ENCODE measurements at regions not wholly inside any gene's neighbourhood (a gene's known extent, or its start where the extent isn't known, plus 50 kb on each side); places are given as distances from the start of the nearest gene placed in this dataset.

DNA sequence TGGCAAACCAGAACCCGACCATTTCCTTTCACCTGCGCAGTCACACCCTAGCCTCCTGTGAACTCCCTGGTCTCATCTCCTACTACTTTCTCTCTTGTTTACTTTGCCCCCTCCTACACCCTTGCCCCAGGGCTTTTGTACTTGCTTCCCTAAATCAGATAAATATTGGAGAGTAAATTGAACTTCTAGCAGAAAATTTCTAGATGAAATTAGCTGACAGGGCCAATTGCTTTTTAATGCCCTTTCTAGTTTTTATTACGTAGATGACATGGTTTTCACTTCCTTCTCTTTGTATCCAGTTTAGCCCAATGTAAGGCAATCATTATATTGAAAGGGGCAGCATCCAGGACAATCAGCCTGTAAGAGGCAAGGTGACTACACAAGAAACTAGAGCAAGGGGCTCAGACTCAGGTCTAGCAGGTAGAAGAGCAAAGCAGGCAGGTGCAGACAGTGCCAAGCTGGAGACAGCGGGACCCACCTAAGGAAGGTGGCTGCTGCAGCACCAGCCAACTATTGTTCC lies 56.2 kb upstream of the TOPAZ1 start:
- H3K9ac ChIP-seq (ENCODE audit: low read length), result no peak overlapping the region
- peaks cover 33% of the 10 kb centered on the region for H3K27me3 Mint-ChIP-seq
- no peaks in the 10 kb centered on the region for H4K20me1 ChIP-seq (ENCODE audit: control insufficient read depth, insufficient read depth, low read length, poor library complexity, severe bottlenecking)
- H3K27ac ChIP-seq (ENCODE audit: low read length in 2 of 2), result no peak overlapping the region
- H3K79me2 ChIP-seq (ENCODE audit: control insufficient read depth, insufficient read depth, low read length), result no peaks in the 10 kb centered on the region
- no peak overlapping the region for H2AFZ ChIP-seq (ENCODE audit: insufficient read depth, low read depth, low read length, poor library complexity, severe bottlenecking)
- H3K4me3 ChIP-seq (ENCODE audit: control extremely low read depth in 1 of 5, extremely low read depth in 1 of 5, insufficient read depth in 1 of 5, low read depth in 2 of 5, low read length in 4 of 5), result no peak overlapping the region
- peaks cover 0 to 6% (median 2%) of the 10 kb centered on the region in 4 experiments for H3K27me3 ChIP-seq (replicated peaks in 1 of 4; ENCODE audit: control extremely low read depth in 1 of 4, control insufficient read depth in 3 of 4, insufficient read depth in 4 of 4, low read length in 3 of 4)
- H3K27ac Mint-ChIP-seq, result no peak overlapping the region
- intact Hi-C loops (cut with micrococcal nuclease), result no loop called here
- ChIA-PET CTCF (no interaction called here), POLR2A (no interaction called here)
- H3K9me3 Mint-ChIP-seq (ENCODE audit: insufficient read depth), result no peaks in the 10 kb centered on the region
- no peaks in the 10 kb centered on the region for H3K9me3 ChIP-seq (ENCODE audit: control extremely low read depth in 1 of 3, control insufficient read depth in 2 of 3, insufficient read depth in 1 of 3, low read length in 2 of 3)
- ATAC-seq (ENCODE audit: low read depth) (no peak), DNase-seq (no peak)
- H3K4me3 Mint-ChIP-seq, result no peak overlapping the region
- peaks cover 7% of the 10 kb centered on the region for H3K4me1 Mint-ChIP-seq
- WGBS (ENCODE audit: insufficient coverage), result 100% methylated on average over 1 of the region's 4 CpGs
- no peaks in the 10 kb centered on the region for H3K36me3 ChIP-seq (replicated peaks in 1 of 2; ENCODE audit: control extremely low read depth in 1 of 2, control insufficient read depth in 1 of 2, extremely low read depth in 1 of 2, insufficient read depth in 2 of 2, low read length in 1 of 2)
- TF ChIP-seq, protein P1, sequence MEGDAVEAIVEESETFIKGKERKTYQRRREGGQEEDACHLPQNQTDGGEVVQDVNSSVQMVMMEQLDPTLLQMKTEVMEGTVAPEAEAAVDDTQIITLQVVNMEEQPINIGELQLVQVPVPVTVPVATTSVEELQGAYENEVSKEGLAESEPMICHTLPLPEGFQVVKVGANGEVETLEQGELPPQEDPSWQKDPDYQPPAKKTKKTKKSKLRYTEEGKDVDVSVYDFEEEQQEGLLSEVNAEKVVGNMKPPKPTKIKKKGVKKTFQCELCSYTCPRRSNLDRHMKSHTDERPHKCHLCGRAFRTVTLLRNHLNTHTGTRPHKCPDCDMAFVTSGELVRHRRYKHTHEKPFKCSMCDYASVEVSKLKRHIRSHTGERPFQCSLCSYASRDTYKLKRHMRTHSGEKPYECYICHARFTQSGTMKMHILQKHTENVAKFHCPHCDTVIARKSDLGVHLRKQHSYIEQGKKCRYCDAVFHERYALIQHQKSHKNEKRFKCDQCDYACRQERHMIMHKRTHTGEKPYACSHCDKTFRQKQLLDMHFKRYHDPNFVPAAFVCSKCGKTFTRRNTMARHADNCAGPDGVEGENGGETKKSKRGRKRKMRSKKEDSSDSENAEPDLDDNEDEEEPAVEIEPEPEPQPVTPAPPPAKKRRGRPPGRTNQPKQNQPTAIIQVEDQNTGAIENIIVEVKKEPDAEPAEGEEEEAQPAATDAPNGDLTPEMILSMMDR (IDR thresholded peaks at IDR 0.05), result no peak
- TF ChIP-seq EZH2 (IDR thresholded peaks at IDR 0.05; ENCODE audit: borderline replicate concordance, insufficient read depth, low read depth, low read length, poor library complexity, severe bottlenecking), result no peak
- peaks cover 4 to 5% of the 10 kb centered on the region in 2 donors for H3K4me1 ChIP-seq (ENCODE audit: control insufficient read depth in 2 of 2, insufficient read depth in 2 of 2, low read length in 2 of 2)
- H3K4me2 ChIP-seq (replicated peaks; ENCODE audit: low read depth, low read length, poor library complexity, severe bottlenecking), result no peak overlapping the region

DNA sequence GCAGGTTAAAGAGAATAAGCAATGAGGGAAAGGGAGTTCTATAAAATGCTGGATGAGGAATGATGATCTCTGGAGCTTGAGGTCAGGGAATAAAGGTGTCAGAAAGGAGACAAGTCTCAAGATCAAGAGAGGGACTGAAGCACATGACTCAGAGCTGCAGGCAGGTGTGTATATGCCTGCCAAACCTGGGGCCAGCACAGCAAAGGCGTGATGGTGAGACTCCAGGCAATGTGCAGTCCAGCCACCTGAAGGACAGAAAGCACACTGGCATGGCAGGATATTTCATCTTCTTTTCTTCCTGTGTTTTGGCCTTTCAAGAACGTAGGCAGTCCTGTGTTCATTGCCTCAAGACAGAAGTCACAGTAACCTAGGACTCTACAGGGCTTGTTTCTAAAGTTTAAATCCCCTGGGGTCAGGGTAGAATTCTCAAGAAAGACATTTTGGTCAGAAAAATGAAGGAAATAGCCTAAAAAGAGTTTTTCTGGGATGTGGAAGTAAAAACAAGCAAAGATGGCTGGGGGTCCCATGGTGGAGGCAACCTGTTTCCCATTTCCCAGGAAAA lies 55.5 kb upstream of the TOPAZ1 start:
- Histone ChIP-seq H4K20me1 (ENCODE audit: control insufficient read depth, insufficient read depth, low read length, poor library complexity, severe bottlenecking) (no peaks in the 10 kb centered on the region), H3K79me2 (ENCODE audit: control insufficient read depth, insufficient read depth, low read length) (no peaks in the 10 kb centered on the region), H3K4me3 (ENCODE audit: control extremely low read depth in 1 of 5, extremely low read depth in 1 of 5, insufficient read depth in 1 of 5, low read depth in 2 of 5, low read length in 4 of 5) (no peak overlapping the region), H3K27ac (ENCODE audit: low read length in 2 of 2) (no peak overlapping the region), H2AFZ (ENCODE audit: insufficient read depth, low read depth, low read length, poor library complexity, severe bottlenecking) (no peak overlapping the region), H3K4me1 (ENCODE audit: control insufficient read depth in 2 of 2, insufficient read depth in 2 of 2, low read length in 2 of 2) (peaks cover 4 to 5% of the 10 kb centered on the region in 2 donors), H3K9ac (ENCODE audit: low read length) (no peak overlapping the region), H3K4me2 (replicated peaks; ENCODE audit: low read depth, low read length, poor library complexity, severe bottlenecking) (no peak overlapping the region), H3K36me3 (replicated peaks in 1 of 2; ENCODE audit: control extremely low read depth in 1 of 2, control insufficient read depth in 1 of 2, extremely low read depth in 1 of 2, insufficient read depth in 2 of 2, low read length in 1 of 2) (no peaks in the 10 kb centered on the region), H3K9me3 (ENCODE audit: control extremely low read depth in 1 of 3, control insufficient read depth in 2 of 3, insufficient read depth in 1 of 3, low read length in 2 of 3) (no peaks in the 10 kb centered on the region), H3K27me3 (replicated peaks in 1 of 4; ENCODE audit: control extremely low read depth in 1 of 4, control insufficient read depth in 3 of 4, insufficient read depth in 4 of 4, low read length in 3 of 4) (peaks cover 0 to 6% (median 2%) of the 10 kb centered on the region in 4 experiments)
- CTCF ChIA-PET, result interaction anchor here (1.4 kb wide), 1 partner anchor 12 kb away, joined by 9 read pairs; no protein-coding TSS in a partner anchor
- intact Hi-C loops (cut with micrococcal nuclease), result no loop called here
- 38% methylated on average over 2 of the region's 2 CpGs for WGBS (ENCODE audit: insufficient coverage)
- Mint-ChIP-seq H3K27ac (no peak overlapping the region), H3K9me3 (ENCODE audit: insufficient read depth) (no peaks in the 10 kb centered on the region), H3K27me3 (peaks cover 29% of the 10 kb centered on the region), H3K4me1 (peaks cover 7% of the 10 kb centered on the region), H3K4me3 (no peak overlapping the region)
- POLR2A ChIA-PET, result no interaction called here
- TF ChIP-seq EZH2 (IDR thresholded peaks at IDR 0.05; ENCODE audit: borderline replicate concordance, insufficient read depth, low read depth, low read length, poor library complexity, severe bottlenecking), result no peak
- TF ChIP-seq, protein P1 (IDR thresholded peaks at IDR 0.05), result no peak
- no peak for ATAC-seq (ENCODE audit: low read depth)
- no peak for DNase-seq
